ENCODE measurements at regions not wholly inside any gene's neighbourhood (a gene's known extent, or its start where the extent isn't known, plus 50 kb on each side); places are given as distances from the start of the nearest gene placed in this dataset.

DNA sequence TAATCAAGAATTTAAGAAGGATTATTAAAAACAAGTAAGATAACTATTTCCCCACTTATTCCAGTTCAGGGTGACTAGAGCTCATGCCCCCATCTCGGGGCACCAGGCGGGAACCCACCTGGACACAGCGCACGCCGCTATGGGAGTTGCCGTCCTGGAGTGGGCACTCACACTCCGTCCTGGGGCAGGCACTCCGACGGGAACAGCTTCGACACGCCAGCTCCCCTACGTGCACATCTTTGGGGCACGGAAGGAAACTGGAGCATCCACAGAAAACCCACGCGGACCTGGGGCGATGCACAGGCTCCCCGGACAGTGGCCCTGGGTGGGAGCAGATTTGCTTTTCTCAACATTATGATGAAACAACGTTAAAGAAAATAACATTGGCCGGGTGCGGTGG lies 52.0 kb upstream of the GATA5 start:
- DNase-seq: no peak

DNA sequence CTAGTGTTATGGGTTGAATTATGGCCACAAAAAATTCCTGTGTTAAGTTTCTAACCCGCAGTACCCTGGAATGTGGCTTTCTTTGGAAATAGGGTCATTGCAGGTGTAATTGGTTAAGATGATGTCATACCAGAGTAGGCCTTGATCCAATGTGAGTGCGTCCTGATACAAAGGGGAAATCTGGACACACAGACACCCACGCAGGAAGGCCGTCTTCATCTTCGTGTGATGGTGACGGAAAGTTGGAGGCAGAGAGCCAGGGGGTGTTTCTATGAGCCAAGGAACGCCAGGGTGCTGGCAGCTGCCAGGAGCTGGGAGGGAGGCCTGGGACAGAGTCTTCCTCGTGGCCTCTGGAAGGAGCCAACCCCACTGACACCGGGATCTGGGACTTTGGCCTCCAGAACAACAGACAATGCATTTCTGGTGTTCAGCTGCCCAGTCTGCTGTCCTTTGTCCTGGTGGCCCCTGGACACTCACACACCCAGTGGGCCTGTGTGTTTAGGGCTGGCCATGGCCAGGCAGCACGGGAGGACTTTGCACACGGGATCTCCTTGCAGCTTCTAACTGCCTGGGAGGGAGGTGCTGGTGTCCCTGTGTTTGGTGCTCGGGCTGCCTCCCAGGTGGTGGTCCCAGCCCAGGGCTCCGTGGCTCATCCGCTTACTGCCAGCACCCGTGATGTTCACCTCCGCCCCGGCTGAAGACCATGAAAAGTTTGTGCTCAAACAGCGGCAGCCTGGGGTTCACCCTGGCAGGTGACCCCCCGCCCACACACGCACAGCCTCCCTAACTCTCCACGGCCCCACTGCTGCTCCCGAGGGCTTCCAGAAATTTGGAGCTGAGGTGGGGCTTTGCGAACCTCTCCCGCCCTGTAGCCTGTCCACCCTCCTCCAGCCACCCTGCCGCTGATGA lies 53.4 kb upstream of the GATA5 start:
- no peak for DNase-seq

DNA sequence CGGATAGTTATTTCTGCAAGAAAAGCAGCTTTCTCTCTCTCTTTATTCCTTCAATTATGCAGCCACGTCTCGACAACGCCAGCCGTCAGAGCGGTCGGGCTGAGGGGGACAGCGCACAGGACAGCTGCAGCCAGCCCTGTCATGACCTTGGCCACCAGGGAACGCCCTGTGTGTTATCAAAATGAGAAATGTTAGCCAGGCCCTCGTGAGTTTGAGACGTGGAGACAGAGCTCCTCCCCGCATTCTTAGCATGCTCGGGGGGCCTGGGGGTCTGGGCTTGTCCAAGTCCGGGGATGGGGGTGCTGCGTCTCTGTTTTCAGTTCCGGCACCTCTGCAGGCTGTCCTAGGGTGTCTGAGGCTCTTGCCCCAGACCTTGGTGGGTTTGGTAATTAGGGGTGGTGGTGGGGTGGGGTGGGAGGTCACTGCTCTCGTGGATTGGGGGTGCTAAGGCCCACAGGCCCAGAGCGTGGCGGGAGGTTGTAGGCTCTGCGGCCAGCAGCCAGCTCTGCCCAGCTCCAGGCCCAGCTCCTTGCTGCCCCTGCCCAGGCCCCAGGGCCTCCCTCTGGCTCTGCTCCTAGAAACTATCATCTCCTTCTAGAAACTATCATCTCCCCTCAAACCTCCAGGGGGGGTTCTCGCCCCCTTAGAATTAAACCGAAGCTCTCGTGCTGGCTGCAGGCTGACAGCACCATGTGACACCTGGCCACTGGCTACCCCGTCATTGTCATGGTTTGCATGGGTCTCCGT lies 54.3 kb upstream of the GATA5 start:
- no peak for DNase-seq

DNA sequence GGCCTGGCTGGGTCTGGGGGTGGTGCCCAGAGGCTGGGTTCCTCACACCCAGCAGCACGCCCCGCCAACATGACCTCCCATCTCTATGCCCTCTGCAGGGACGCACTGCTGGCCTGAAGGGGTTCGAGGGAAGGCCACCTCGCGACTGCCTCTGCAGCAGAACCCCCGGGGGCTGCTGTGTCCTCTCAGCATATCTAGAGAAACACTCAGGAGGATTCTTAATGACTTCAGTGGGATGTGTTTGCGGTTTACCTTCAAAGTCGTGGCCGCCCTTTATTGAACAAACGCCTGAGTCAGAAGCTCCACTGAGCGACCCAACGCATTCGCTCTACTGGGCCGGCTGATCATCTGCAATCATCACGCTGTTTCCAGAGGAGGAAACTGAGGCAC lies 54.8 kb upstream of the GATA5 start:
- DNase-seq: no peak

- no peak for DNase-seq
These were observed 55.4 kb upstream of the GATA5 start for GRCh38 chr20:62531046-62531838.

- no peak for DNase-seq
These were observed 57.1 kb upstream of the GATA5 start for GRCh38 chr20:62532921-62533320.

GRCh38 chr20:62533591-62534495 lies 58.0 kb upstream of the GATA5 start:
- no peak for DNase-seq

GRCh38 chr20:62534526-62535221 lies 58.9 kb upstream of the GATA5 start:
- DNase-seq: no peak

DNA sequence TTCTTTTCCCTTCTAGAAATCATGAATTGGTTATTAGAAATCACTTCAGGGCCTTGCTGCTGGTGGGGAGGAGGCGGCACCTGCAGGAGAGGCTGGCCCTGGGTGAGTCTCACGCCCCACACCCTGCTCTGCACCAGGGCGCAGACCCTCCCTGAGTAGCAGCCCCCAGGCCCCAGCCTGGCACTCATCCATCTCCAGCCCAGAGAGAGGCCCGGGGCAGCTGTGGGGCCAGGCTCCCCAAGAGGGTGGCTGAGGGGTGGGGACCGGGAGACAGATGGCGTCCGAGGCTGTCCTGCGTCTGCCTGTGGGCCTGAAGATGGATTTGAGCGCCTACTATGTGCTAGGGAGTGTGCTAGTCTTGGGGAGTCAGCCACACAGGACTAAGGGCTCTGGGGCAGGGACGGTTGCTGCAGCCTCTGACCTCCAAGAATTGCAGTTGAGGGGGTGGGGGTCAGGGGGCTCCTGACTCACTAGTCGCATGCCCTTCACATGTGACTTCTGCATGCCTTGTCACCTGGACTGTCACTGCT lies 59.6 kb upstream of the GATA5 start:
- DNase-seq: no peak

DNA sequence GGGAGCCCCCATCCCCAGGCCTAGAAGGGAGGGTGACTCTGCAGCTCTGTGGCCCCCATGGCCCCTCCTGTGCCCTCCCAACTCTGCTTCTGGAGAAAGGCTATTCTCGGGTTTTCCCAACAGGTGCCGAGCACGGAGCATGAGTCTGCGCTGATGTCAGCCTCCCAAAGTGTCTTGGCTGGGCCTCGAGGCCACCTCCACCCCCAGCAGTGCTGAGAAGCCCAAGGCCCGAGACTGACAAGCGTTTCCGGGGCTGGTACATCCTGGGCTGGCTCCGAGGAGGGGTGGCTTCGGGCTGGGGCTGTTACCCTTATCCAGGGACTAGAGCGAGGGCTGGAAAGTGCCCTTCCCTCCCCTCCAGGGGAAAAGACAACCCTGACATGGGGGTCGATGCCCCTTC lies 60.2 kb upstream of the GATA5 start:
- DNase-seq: no peak

GRCh38 chr20:62536871-62537401 lies 61.1 kb upstream of the GATA5 start:
- no peak for DNase-seq

- no peak for DNase-seq
These were observed 62.0 kb upstream of the GATA5 start for GRCh38 chr20:62537649-62538292.

GRCh38 chr20:62539198-62540045 lies 63.6 kb upstream of the GATA5 start:
- DNase-seq: no peak

GRCh38 chr20:62540504-62540903 lies 64.7 kb upstream of the GATA5 start:
- no peak for DNase-seq

- DNase-seq: no peak
These were observed 67.1 kb upstream of the GATA5 start for GRCh38 chr20:62542862-62543261.

- no peak for DNase-seq
These were observed 67.9 kb upstream of the GATA5 start for GRCh38 chr20:62543470-62544302.

GRCh38 chr20:62544505-62545055 lies 68.8 kb upstream of the GATA5 start:
- DNase-seq: no peak

DNA sequence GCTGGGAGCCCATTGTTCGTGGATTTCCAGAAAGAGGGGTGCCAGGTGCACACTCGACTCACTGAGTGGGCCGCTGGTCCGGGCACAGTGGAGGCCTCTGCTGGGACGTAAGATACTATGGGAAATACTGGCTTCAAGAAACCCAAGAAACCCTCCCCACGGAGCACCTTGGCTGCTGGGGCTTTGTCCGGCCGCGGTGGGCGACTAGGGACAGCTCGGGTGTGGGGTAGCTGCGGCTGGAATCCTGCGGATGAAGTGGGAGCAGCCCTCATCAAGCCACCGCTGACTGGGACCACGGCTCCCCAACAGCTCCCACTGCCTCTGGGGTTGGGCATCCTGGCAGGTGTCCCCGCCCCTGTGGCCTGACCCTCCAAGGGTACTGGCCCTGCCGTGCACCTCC lies 69.5 kb upstream of the GATA5 start:
- DNase-seq: no peak

Measured in activated T-cell treated with anti-CD3 and anti-CD28 coated beads for 4 hours (primary cell).